Right cardiac atrium (tissue), 5 donors: ENCODE measurements at regions not wholly inside any gene's neighbourhood (a gene's known extent, or its start where the extent isn't known, plus 50 kb on each side); places are given as distances from the start of the nearest gene placed in this dataset.
"Not testable (repeated sequence)": the region's sequence is repeated elsewhere in the genome, so short reads cannot be mapped to it uniquely, and the experiment has no call there.

Source experiments
- ATAC-seq, 2 donors: fragments of 200-7000 bp; cut with Tn5 transposase; one replicate each; pipeline versions ENCODE4 v1.8.0 to v1.9.1; 2020; ENCODE audit warnings: moderate library complexity in 2 of 2, mild to moderate bottlenecking in 1 of 2
- DNase-seq, 3 donors: peaks; one replicate each; pipeline ENCODE4 v3.0.0-alpha.2; 2020
- H3K27ac ChIP-seq: one replicate; pipeline ENCODE4 v1.5.1; 2013; ENCODE audit warnings: mild to moderate bottlenecking, low read length, control low read depth, moderate library complexity
- H3K27me3 ChIP-seq: one replicate; pipeline ENCODE4 v1.6.1; 2013; ENCODE audit not compliant: control insufficient read depth, insufficient read depth
- H3K4me1 ChIP-seq: one replicate; pipeline ENCODE4 v1.6.1; 2013; ENCODE audit warnings: low read length; ENCODE audit not compliant: control insufficient read depth, insufficient read depth
- H3K4me3 ChIP-seq: one replicate; pipeline ENCODE4 v1.5.1; 2013; ENCODE audit warnings: low read length, control low read depth
- H3K9me3 ChIP-seq: one replicate; pipeline ENCODE4 v1.6.1; 2013; ENCODE audit warnings: low read length; ENCODE audit not compliant: control insufficient read depth
- WGBS: extraction: QIAGEN DNeasy Blood & Tissue Kit; methylation state at CpG from one replicate; pipeline ENCODE4 v1.1.7; 2013; 5-methylcytosine and 5-hydroxymethylcytosine counted together
- intact Hi-C, 4 donors: fragments of 100-400 bp; cut with DNase I; formaldehyde crosslinking; loops; one replicate each; pipeline versions ENCODE4 v1.11.0 to v1.14.0; 2022 to 2023
- donor health status: healthy with polysubstance abuse.
- donor health status: DM: no; HTN: yes; CAD: no.
- donor health status: DM: no; HTN: no; CAD: no.
- donor health status: DM: no; HTN: yes; CAD: no; lungs with severe emphysema.
- donor health status: DM: yes; HTN: yes; CAD: no.

DNA sequence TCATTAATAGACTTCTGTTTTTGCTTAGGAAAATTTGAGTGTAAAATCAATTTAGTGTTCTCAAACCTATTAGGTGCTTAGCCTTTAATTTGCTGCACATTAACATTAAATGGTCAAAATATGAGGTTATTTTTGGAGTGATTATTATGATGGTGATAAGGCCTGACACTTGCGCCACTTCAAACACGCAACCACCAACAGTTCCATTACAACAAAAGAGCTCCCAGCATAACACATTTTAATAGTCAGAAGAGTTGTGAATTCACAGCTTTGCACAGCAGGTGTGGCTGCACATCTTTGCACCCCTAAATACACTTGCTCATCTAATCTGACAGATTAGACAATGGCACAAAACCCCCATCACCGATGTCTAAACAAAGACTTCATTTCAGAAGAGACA, 940.7 kb downstream of the NR2F1-AS1 start:
- H3K27ac ChIP-seq, result no peak overlapping the region
- ATAC-seq (no peak), DNase-seq (no peak)
- intact Hi-C loops, result no loop called here
- 58% methylated on average over 3 of the region's 3 CpGs for WGBS
- no peak overlapping the region for H3K4me3 ChIP-seq
- H3K9me3 ChIP-seq, result no peaks in the 10 kb centered on the region
- H3K4me1 ChIP-seq, result no peaks in the 10 kb centered on the region
- H3K27me3 ChIP-seq, result no peaks in the 10 kb centered on the region

DNA sequence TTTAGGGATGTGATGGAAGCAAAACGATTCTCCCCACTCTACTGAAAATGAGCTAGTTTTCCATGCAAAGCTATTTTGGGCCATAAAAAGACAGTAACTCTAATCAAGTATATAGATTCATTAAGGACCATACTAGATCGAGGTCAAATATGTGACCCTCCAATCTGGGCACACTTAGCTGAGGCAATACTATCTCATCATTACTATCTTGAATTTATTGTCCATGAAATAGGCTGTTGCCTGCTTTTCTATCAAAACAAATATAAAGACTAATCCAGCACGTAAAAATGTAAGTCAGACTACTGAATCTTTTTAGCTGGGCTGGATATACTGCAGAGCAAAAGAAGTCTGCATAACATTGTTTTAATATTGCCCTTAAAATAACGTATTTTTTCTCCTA, 943.1 kb downstream of the NR2F1-AS1 start:
- no peaks in the 10 kb centered on the region for H3K4me1 ChIP-seq
- H3K9me3 ChIP-seq, result no peaks in the 10 kb centered on the region
- DNase-seq, result no peak
- intact Hi-C loops, result no loop called here
- no peak overlapping the region for H3K27ac ChIP-seq
- no peak overlapping the region for H3K4me3 ChIP-seq
- WGBS, result 78% methylated on average over 4 of the region's 4 CpGs
- ATAC-seq, result no peak
- no peaks in the 10 kb centered on the region for H3K27me3 ChIP-seq

DNA sequence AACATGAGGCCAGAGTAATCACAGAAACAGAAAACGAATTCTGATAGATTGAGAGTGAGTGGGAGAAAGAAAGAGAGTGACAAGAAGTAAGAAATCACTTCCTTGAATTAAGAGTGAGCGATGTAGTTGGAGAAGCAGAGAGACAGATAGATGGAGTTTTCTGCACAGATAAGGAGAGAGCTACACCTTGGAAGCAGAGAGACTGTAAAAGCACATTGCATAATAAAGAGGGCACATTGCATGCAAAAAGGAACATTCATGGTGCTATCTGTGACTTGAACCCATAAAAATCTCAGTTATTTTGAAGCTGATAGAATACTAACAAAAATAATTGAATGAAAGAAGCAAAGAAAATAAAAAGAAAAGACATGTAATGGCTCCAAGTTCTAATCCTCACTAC, 943.8 kb downstream of the NR2F1-AS1 start:
- no peak for ATAC-seq
- Histone ChIP-seq H3K4me3 (no peak overlapping the region), H3K27ac (no peak overlapping the region), H3K9me3 (no peaks in the 10 kb centered on the region), H3K27me3 (no peaks in the 10 kb centered on the region), H3K4me1 (no peaks in the 10 kb centered on the region)
- DNase-seq, result no peak
- intact Hi-C loops, result no loop called here
- WGBS, result 70% methylated on average over 2 of the region's 2 CpGs

DNA sequence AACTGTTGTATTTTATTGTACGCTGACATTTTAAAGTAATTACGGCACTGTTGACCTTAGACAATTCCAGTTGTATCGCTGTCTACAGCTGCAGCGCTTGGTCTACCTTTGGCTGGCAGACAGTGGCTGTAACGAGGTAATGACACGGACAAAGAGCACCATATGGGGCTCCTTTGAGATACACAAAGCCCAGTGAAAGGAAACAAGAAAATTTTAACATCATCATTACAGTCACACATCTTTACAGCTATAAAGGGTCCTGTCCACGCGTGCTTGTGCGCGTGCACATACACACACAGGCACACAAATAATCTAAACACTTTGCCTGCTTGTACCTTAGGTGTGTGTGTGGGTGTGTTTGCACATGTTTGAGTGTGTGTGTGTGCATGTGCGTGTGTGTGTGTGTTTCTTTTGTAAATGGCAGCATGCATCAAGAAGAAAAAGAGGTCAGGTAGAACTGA, 946.0 kb downstream of the NR2F1-AS1 start:
- DNase-seq (no peak), ATAC-seq (no peak)
- intact Hi-C loops, result no loop called here
- WGBS, result 84% methylated on average over 11 of the region's 11 CpGs
- H3K4me3 ChIP-seq, result no peak overlapping the region
- no peaks in the 10 kb centered on the region for H3K27me3 ChIP-seq
- no peak overlapping the region for H3K27ac ChIP-seq
- no peaks in the 10 kb centered on the region for H3K4me1 ChIP-seq
- no peaks in the 10 kb centered on the region for H3K9me3 ChIP-seq

DNA sequence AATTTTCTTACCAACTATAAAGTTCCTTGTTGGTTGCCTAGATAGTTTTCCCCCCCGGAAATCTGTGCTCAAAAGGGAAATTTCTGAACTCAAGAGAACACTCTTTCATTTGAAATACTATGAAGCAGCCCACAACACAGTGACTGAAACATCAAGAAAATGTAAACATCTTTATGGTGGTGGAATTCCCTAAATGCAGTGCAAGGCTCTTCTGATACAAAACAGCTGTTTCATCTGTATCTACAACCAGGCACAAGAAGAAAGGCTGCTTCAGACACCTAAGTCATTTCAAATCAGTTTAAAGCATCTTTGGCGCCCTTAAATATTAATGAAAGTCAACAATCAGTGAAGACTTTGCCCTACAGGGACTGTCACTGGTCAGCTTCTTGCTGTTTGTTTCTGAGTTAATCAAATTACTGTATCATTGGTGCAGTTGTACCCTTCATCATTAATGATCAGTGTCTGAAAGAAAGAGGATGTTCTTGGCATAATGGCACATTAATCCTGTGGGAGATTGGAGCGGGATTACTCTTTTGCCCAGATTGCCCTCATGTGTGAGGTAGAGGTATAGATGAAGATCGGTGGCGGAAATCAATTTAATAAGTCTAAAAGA, 947.0 kb downstream of the NR2F1-AS1 start:
- no peak for DNase-seq
- no peak overlapping the region for H3K27ac ChIP-seq
- 78% methylated on average over 5 of the region's 5 CpGs for WGBS
- ATAC-seq, result no peak
- intact Hi-C loops, result no loop called here
- H3K27me3 ChIP-seq, result no peaks in the 10 kb centered on the region
- no peak overlapping the region for H3K4me3 ChIP-seq
- H3K9me3 ChIP-seq, result no peaks in the 10 kb centered on the region
- no peaks in the 10 kb centered on the region for H3K4me1 ChIP-seq

DNA sequence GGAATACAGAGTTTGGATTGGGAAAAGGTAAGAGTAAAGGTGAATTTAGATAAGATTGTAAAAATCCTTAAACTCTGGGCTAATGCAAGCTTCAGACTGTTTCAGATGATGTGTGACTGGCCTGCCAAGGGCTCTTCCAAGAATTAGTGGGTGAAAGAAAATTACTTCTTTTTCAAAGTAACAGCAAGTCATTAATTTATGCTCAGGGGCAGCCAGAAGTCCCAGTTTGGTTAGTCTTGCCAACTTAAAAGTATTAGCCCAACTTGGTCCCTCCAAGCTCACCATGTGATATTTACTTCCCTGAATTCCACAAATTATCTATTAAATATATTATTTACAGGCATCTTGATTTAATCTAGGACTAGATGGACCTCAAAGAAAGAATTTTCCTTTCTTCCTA, 947.8 kb downstream of the NR2F1-AS1 start:
- DNase-seq (no peak), ATAC-seq (no peak)
- Histone ChIP-seq H3K27ac (no peak overlapping the region), H3K4me1 (no peaks in the 10 kb centered on the region), H3K27me3 (no peaks in the 10 kb centered on the region), H3K9me3 (no peaks in the 10 kb centered on the region), H3K4me3 (no peak overlapping the region)
- intact Hi-C loops, result no loop called here

DNA sequence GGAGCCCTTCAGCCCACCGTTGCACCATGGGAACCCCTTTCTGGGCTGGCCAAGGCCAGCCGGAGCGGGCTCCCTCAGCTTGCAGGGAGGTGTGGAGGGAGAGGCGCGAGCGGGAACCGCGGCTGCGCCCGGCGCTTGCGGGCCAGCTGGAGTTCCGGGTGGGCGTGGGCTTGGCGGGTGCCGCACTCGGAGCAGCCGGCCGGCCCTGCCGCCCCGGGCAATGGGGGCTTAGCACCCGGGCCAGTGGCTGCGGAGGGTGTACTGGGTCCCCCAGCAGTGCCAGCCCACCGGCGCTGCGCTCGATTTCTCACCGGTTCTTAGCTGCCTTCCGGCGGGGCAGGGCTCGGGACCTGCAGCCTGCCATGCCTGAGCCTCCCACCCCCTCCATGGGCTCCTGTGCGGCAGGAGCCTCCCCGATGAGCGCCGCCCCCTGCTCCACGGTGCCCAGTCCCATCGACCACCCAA, 949.8 kb downstream of the NR2F1-AS1 start:
- H3K4me1 ChIP-seq, H3K27me3 ChIP-seq, H3K9me3 ChIP-seq, H3K27ac ChIP-seq, ATAC-seq, H3K4me3 ChIP-seq, intact Hi-C loops: not testable (repeated sequence)
- peak in 2 of 3 donors; percentile 24 to 43 for DNase-seq
- 97% methylated on average over 37 of the region's 37 CpGs for WGBS

DNA sequence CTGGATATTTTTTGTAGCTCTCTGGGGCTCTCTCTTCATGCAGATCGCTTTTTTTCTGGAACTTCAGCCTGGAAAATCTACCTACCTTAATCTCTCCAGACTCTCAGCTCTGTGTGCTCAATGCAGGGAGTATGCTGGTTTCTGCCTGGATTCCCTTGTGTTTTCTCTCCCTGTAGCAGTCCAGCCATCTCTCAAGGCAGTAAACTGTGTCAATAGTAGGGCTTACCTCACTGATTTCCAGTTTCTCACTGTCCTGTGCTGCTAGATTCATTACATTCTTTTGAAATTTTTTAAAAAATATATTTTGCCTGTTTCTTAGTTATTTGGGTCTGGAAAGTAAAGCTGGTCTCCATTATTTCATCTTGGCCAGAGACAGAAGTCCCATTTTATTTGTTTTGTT, 951.4 kb downstream of the NR2F1-AS1 start:
- intact Hi-C loops, result no loop called here
- Histone ChIP-seq H3K9me3 (no peaks in the 10 kb centered on the region), H3K27ac (no peak overlapping the region), H3K4me1 (no peaks in the 10 kb centered on the region), H3K4me3 (no peak overlapping the region), H3K27me3 (no peaks in the 10 kb centered on the region)
- no peak for ATAC-seq
- DNase-seq, result no peak
- 90% methylated on average over 1 of the region's 1 CpG for WGBS

DNA sequence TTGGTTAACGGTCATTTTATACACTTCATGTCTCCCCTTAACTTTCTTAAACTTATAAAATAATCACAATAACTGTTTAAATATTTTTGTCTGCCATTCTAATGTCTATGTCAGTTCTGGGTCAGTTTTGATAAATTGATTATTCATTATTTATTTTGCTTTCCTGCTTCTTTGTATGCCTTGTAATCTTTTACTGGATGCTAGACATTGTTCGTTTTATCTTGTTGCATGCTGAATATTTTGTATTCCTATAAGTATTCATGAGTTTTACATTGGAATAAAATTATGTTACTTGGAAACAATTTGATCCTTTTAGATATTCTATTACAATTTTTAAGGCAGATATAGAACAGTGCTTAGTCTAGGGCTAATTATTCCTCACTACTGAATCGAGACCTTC, 952.0 kb downstream of the NR2F1-AS1 start:
- intact Hi-C loops, result no loop called here
- no peaks in the 10 kb centered on the region for H3K27me3 ChIP-seq
- H3K27ac ChIP-seq, result no peak overlapping the region
- no peak overlapping the region for H3K4me3 ChIP-seq
- H3K4me1 ChIP-seq, result no peaks in the 10 kb centered on the region
- H3K9me3 ChIP-seq, result no peaks in the 10 kb centered on the region
- ATAC-seq (no peak), DNase-seq (no peak)
- 90% methylated on average over 3 of the region's 3 CpGs for WGBS

DNA sequence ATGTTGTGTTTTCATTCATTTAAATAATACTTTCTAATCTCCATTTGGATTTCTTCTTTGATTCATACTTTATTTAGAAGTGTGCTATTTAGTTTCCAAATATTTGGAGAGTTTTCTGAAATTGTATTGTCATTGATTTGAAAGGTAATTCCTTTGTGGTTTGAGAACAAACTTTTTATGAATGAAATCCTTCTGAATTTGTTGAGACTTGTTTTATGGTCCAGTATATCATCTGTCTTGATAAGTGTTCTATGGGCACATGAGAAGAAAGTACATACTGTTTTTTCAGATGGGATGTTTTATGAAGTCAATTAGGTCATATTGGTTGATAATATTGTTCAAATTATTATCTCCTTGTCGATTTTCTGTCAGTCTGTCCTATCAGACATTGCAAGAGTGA, 953.8 kb downstream of the NR2F1-AS1 start:
- intact Hi-C loops, result no loop called here
- DNase-seq (no peak), ATAC-seq (no peak)
- Histone ChIP-seq H3K27ac (no peak overlapping the region), H3K4me1 (no peaks in the 10 kb centered on the region), H3K4me3 (no peak overlapping the region), H3K9me3 (no peaks in the 10 kb centered on the region), H3K27me3 (no peaks in the 10 kb centered on the region)
- WGBS, result 58% methylated on average over 1 of the region's 1 CpG

DNA sequence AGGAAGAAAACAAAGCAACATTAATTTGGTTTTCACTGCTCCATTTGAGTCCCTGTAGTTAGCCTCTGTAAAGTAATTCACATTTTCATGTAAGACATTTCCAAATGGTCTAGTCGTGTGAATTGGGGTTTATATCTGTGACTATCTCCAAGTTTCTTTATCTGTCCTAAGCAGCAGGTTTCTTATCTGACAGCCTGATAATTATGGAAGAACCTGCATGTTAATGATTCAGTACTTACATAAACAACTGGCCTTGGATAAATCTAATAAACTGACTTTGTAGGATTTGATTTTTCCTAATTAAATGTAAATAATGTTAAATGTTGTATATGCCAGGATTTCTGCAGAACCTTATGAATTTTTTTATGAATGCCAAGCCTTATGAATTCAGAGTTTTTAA, 964.9 kb downstream of the NR2F1-AS1 start:
- WGBS, result 15% methylated on average over 1 of the region's 1 CpG
- no peak overlapping the region for H3K27ac ChIP-seq
- intact Hi-C loops, result no loop called here
- ATAC-seq (no peak), DNase-seq (no peak)
- H3K9me3 ChIP-seq, result no peaks in the 10 kb centered on the region
- H3K4me3 ChIP-seq, result no peak overlapping the region
- H3K4me1 ChIP-seq, result no peaks in the 10 kb centered on the region
- no peaks in the 10 kb centered on the region for H3K27me3 ChIP-seq

DNA sequence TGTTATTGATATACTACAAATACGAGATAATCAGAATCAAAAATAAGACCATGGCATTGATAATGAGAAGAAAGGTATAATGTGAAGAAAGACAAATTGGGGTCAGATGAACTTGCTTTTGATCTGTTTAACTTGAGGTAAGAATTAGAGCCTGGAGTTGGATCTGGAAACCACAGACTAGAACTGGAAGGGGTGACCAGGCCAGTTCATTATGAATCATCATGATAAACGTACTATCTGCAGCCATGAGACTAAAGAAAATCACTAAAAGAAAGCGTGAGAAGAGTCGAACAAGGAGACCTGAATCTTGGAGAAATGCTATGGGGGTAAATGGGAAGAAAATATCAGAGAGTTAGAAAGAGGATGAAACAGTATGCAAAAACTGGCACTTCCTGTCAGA, 967.5 kb downstream of the NR2F1-AS1 start:
- 81% methylated on average over 4 of the region's 4 CpGs for WGBS
- intact Hi-C loops, result no loop called here
- no peak overlapping the region for H3K4me3 ChIP-seq
- no peaks in the 10 kb centered on the region for H3K27me3 ChIP-seq
- no peaks in the 10 kb centered on the region for H3K9me3 ChIP-seq
- H3K4me1 ChIP-seq, result no peaks in the 10 kb centered on the region
- DNase-seq (no peak), ATAC-seq (no peak)
- H3K27ac ChIP-seq, result no peak overlapping the region
